ENCODE measurements at regions not wholly inside any gene's neighbourhood (a gene's known extent, or its start where the extent isn't known, plus 50 kb on each side); places are given as distances from the start of the nearest gene placed in this dataset.

GRCh38 chr9:88889386-88889785 is 101.9 kb upstream of the S1PR3 start (continued):
- no peak for TF ChIP-seq PHF8 (conservative IDR thresholded peaks at IDR 0.05; ENCODE audit: low read depth, low read length)
- no peak for TF ChIP-seq GTF2F1 (IDR thresholded peaks at IDR 0.05; ENCODE audit: borderline replicate concordance, low read depth, low read length)
- TF ChIP-seq NANOG (IDR thresholded peaks at IDR 0.05; ENCODE audit: insufficient read depth, low read depth, low read length, poor library complexity, severe bottlenecking) = no peak
- TF ChIP-seq SAP30 (IDR thresholded peaks at IDR 0.05; ENCODE audit: insufficient read depth, insufficient replicate concordance, low read length) = no peak
- TF ChIP-seq TCF12 (IDR thresholded peaks at IDR 0.05; ENCODE audit: low read depth, low read length) = no peak

All from H1 (cell line).